ENCODE measurements at regions not wholly inside any gene's neighbourhood (a gene's known extent, or its start where the extent isn't known, plus 50 kb on each side); places are given as distances from the start of the nearest gene placed in this dataset.

- Histone ChIP-seq H3K4me3 (no peak overlapping the region), H3K27me3 (no peaks in the 10 kb centered on the region), H3K9me3 (no peaks in the 10 kb centered on the region), H3K4me1 (no peaks in the 10 kb centered on the region), H3K27ac (no peak overlapping the region), H3K36me3 (replicated peaks in 1 of 2; ENCODE audit: insufficient read depth in 1 of 2, low read depth in 2 of 2) (no peaks in the 10 kb centered on the region)
- ATAC-seq (no peak), DNase-seq (no peak)
- intact Hi-C loops (cut with DNase I): no loop called here
- TF ChIP-seq POLR2A (IDR thresholded peaks at IDR 0.05): no peak
- no peak for TF ChIP-seq CTCF (IDR thresholded peaks at IDR 0.05)
- WGBS, 2 donors: 83 to 90% methylated on average over 2 of the region's 2 CpGs
Measured at GRCh38 chr6:40148882-40149573, 214.8 kb upstream of the MOCS1 start.

GRCh38 chr6:40146902-40147301 lies 212.6 kb upstream of the MOCS1 start:
- DNase-seq (no peak), ATAC-seq (no peak)
- WGBS, 2 donors: 49 to 57% methylated on average over 3 of the region's 3 CpGs
- intact Hi-C loops (cut with DNase I): no loop called here
- Histone ChIP-seq H3K27ac (no peak overlapping the region), H3K4me1 (no peaks in the 10 kb centered on the region), H3K4me3 (no peak overlapping the region), H3K36me3 (replicated peaks in 1 of 2; ENCODE audit: insufficient read depth in 1 of 2, low read depth in 2 of 2) (no peaks in the 10 kb centered on the region), H3K9me3 (no peaks in the 10 kb centered on the region), H3K27me3 (no peaks in the 10 kb centered on the region)
- TF ChIP-seq POLR2A (IDR thresholded peaks at IDR 0.05) (no peak), CTCF (IDR thresholded peaks at IDR 0.05) (no peak)

GRCh38 chr6:40139447-40139846 lies 205.2 kb upstream of the MOCS1 start:
- Histone ChIP-seq H3K4me1 (peaks cover 23% of the 10 kb centered on the region), H3K27ac (no peak overlapping the region), H3K9me3 (no peaks in the 10 kb centered on the region), H3K36me3 (replicated peaks in 1 of 2; ENCODE audit: insufficient read depth in 1 of 2, low read depth in 2 of 2) (no peaks in the 10 kb centered on the region), H3K4me3 (no peak overlapping the region), H3K27me3 (no peaks in the 10 kb centered on the region)
- intact Hi-C loops (cut with DNase I): no loop called here
- DNase-seq (no peak), ATAC-seq (no peak)
- TF ChIP-seq POLR2A (IDR thresholded peaks at IDR 0.05): no peak
- no peak for TF ChIP-seq CTCF (IDR thresholded peaks at IDR 0.05)
- 97 to 98% methylated on average over 2 of the region's 2 CpGs for WGBS, 2 donors

GRCh38 chr6:40138273-40138720 lies 204.0 kb upstream of the MOCS1 start:
- DNase-seq: peak; percentile 61 to 85 (median 72)

More at GRCh38 chr6:40138273-40138720, 204.0 kb upstream of the MOCS1 start:
- peak; percentile 81 for ATAC-seq
- Histone ChIP-seq H3K9me3 (no peaks in the 10 kb centered on the region), H3K27ac (peak overlapping the region; percentile 3 to 76 (median 44)), H3K36me3 (replicated peaks in 1 of 2; ENCODE audit: insufficient read depth in 1 of 2, low read depth in 2 of 2) (no peaks in the 10 kb centered on the region), H3K4me1 (peaks cover 23% of the 10 kb centered on the region), H3K4me3 (no peak overlapping the region), H3K27me3 (no peaks in the 10 kb centered on the region)
- 42 to 44% methylated on average over 4 of the region's 4 CpGs for WGBS, 2 donors
- TF ChIP-seq CTCF (IDR thresholded peaks at IDR 0.05) (no peak), POLR2A (IDR thresholded peaks at IDR 0.05) (peak in 2 of 3 donors; percentile 21 to 23)
- intact Hi-C loops (cut with DNase I): no loop called here
